HG03460 (cell line): ENCODE measurements at regions not wholly inside any gene's neighbourhood (a gene's known extent, or its start where the extent isn't known, plus 50 kb on each side); places are given as distances from the start of the nearest gene placed in this dataset.

Source experiments
- ATAC-seq: cut with Tn5 transposase; IDR thresholded peaks from one replicate; pipeline ENCODE4 v1.9.1; 2021; ENCODE audit not compliant: unreplicated experiment

DNA sequence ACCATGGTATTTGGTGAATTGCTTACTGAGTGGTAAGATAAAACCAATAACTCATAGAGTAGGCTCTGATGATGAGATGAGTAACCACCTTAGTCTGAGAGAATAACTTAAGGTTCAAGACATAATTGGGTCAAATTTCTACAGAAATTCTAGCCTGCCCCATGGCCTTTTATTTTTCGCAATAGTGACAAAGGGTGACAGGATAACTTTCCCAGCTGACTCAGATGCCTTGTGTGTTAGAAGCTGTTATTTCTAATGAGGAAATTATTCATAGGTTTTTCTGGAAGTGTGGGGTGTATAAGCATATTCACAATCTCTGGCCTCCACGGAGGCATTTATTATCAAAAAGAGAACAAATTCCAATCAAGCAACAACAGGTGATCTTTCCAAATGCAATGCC lies 159.0 kb downstream of the NUP35 start:
- no peak for ATAC-seq

DNA sequence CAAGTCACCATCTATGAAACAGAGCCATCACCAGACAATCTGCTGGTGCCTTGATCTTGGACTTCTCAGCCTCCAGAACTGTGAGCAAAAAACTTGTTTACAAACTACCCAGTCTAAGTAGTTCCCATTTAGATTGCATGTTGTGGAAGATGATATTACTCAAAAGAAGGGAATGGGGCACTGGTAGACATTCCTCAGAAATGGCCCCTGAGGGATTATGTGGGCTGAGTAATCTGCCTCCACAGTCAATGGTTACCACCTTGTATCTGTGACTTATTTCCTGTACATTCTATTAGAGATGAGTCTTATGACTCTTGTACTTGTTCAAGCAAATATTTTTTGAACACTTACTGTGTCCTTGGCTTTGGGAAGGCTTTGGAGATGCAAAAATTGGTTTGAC lies 160.4 kb downstream of the NUP35 start:
- ATAC-seq, result no peak

- ATAC-seq, result no peak
Measured at GRCh38 chr2:183291436-183291835, 167.2 kb downstream of the NUP35 start.

DNA sequence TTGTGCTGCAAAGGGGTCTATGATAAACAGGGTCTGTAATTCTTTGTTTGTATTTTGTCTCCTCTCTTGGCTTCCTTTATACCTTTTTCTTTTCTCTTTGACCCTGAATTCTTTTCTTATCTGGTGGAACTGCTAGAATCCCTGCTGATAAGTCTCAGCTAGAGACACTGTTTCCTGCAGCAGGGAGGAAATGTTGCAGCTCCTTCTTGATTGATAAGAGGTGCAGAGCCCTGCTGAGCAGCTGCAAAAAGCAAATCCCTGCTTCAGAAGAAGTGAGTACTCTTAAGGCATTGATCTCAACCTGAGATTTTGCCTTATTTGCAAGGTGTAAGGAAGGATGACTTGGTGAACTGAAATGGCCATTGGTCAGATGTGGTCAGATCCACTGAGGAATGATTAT lies 167.8 kb downstream of the NUP35 start:
- no peak for ATAC-seq

DNA sequence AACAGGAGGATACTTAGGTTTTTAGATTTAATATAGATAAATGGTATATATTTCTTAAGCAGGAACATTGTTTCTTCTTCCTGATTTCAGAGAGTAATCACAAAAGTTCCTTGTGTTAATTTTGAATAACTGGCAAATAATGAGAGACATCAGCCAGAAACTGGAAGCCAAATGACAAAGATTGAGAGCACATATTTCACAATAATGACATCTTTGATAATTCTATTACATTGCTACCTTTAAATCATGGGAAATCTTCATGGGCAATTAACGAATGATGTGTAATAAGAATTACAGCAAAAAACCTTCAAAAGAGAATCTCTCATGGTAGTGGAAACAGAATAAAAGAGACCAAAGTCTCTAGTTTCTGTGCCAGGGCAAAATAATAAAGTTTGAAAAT lies 215.1 kb downstream of the NUP35 start:
- ATAC-seq, result no peak

DNA sequence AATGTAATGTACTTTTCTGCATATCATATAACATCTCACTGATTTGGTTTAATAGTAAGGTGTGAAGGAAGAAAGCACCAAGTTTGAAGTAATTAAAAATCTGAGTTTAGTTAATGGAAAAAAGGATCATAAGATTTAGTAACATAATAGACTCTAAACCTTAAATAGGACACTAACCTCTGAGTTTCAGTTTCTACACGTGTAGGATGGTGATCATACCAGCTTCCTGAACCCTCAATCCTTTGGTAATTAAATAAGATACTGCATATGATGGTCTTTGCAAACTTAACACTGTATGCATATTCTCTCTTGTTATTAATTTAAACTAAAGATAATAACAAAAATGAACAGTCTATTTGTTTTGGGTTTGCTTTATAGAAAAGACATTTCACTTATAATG lies 216.8 kb downstream of the NUP35 start:
- ATAC-seq, result no peak

- ATAC-seq, result no peak
Measured at GRCh38 chr2:183347969-183348368, 223.7 kb downstream of the NUP35 start.

GRCh38 chr2:183348492-183348891 lies 224.2 kb downstream of the NUP35 start:
- ATAC-seq, result peak; percentile 64

GRCh38 chr2:183349091-183349490 lies 224.8 kb downstream of the NUP35 start:
- ATAC-seq, result no peak

DNA sequence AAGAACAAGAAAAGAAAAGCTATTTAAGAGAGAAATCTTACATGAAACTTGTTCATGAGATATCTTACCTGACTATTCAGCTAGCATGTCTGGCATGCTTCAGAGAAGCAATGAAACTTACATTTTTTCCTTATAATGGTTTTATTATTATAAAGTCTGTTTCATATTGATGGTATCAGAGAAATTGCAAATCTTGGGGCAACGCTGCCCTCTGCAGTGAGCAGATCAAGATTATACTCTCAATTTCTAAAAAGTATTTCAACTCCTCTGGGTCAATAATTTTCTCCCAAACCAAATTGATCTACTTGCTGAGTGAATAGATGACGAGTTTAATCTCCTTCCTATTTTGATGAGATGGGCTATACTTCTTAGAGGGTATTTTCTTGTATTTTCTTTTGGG lies 235.6 kb downstream of the NUP35 start:
- ATAC-seq, result no peak

- peak; percentile 66 for ATAC-seq
Measured at GRCh38 chr2:183371545-183371944, 247.3 kb downstream of the NUP35 start.

GRCh38 chr2:183375821-183376220 lies 251.6 kb downstream of the NUP35 start:
- no peak for ATAC-seq

GRCh38 chr2:183383854-183384253 lies 259.6 kb downstream of the NUP35 start:
- no peak for ATAC-seq

DNA sequence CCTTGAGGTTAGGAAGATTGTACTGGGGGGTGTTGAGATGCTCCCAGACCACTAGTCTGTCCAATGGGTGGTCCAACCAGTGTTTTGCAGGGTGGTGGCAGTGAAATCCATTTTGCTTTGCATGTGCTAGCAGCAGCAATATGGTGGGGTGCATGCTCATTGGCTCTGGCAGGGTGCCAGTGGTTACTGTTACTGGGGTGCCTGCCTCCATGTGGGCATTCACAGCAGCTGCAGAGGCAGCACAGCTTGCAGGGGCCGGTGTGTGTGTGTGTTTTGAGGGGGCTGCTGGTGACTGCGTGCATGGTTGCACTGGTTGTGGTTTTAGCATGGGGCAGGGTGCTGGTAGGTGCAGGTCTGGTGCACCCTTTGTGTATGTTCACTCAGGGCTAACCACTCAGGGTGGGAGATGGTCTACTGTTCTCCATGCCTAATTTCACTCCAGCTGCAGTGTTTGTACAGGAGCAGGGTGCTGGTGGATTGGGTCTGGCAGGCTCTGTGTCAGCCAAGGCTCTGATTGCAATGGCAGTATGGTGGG lies 265.4 kb downstream of the NUP35 start:
- ATAC-seq, result no peak

DNA sequence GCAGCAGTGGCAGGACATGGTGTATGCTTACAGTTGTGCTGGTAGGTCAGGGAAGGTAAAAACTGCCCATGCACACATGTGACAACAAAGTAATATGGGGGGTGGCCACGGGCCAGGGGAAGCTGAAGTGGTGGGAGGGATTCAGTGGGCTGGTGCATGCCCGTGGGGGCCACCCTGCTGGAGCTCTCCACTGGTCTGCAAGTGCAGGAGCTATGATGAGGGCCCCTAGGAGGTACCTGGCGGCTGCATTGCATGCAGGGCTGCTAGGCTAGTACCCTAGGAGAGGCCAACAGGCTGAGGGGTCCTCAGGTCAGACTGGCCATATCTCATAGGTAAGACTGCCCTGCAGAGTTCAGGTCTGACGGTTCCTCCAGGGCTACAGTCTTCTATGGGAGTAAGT lies 265.9 kb downstream of the NUP35 start:
- no peak for ATAC-seq

- ATAC-seq, result no peak
Measured at GRCh38 chr2:183404392-183404791, 280.1 kb downstream of the NUP35 start.

- ATAC-seq, result no peak
Measured at GRCh38 chr2:183408562-183408961, 284.3 kb downstream of the NUP35 start.

- ATAC-seq, result no peak
Measured at GRCh38 chr2:183409662-183410061, 285.4 kb downstream of the NUP35 start.

GRCh38 chr2:183416753-183417152 lies 292.5 kb downstream of the NUP35 start:
- no peak for ATAC-seq

DNA sequence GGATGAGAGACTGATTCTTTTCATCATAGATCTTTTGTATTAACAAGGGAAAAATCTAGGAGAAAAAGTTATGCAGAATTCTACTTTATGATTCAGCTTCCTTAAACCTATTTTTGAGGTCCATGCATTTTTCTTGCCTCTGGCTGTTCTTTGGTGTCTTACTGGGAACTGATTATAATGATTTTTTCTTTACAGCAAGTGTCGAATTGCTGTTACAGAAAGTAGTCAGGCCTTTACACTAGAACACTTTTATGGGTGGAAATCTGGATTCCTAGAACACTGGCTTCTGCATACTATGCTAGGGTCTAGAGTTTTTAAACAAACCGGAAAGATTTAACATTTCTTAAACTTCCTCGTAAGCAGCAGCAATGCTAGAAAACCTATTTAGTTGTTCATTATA lies 302.6 kb downstream of the NUP35 start:
- ATAC-seq, result no peak

DNA sequence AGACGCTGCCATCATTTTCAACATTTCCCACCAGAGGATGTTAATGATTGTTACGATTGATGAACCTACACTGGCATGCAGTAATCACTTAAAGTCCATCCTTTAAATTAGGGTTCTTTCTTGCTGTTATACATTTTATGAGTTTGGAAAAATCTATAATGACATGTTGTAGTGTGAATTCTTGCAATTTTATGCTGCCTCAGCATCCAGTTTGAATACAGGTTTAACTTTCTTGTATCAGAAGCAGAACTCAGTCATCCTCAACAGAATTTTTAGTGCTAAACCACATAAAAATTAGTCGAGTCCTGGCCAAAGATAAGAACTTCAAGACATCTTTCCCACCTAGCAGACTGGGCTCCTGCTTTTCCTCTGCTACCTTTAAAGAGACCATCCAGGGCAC lies 303.3 kb downstream of the NUP35 start:
- no peak for ATAC-seq

GRCh38 chr2:183428881-183429280 lies 304.6 kb downstream of the NUP35 start:
- ATAC-seq, result no peak

- no peak for ATAC-seq
Measured at GRCh38 chr2:183438541-183438940, 314.3 kb downstream of the NUP35 start.

DNA sequence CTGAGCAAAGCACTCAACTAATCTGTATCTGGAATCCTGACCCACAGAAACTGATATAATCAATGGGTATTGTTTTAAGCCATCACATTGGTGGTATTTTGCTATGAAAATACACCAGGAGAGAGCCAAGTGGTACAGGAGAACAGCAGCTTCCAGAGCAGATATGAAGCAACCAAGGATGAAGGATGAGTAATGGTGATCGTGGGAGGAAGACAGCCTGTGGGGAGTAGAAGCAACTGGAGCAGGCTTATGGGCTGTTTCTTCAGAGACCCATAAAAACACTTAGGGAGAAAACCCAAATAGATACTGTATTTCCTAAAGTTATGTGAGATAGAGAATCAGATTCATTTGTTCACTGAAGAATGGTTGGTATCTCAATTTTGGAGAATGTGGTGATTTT lies 330.8 kb downstream of the NUP35 start:
- ATAC-seq, result no peak
